GM19395 (cell line): ENCODE measurements at regions not wholly inside any gene's neighbourhood (a gene's known extent, or its start where the extent isn't known, plus 50 kb on each side); places are given as distances from the start of the nearest gene placed in this dataset.
"Not testable (repeated sequence)": the region's sequence is repeated elsewhere in the genome, so short reads cannot be mapped to it uniquely, and the experiment has no call there.

Experiments
- ATAC-seq: cut with Tn5 transposase; IDR thresholded peaks from one replicate; pipeline ENCODE4 v1.9.1; 2021; ENCODE audit warnings: mild to moderate bottlenecking, moderate library complexity; ENCODE audit not compliant: unreplicated experiment

DNA sequence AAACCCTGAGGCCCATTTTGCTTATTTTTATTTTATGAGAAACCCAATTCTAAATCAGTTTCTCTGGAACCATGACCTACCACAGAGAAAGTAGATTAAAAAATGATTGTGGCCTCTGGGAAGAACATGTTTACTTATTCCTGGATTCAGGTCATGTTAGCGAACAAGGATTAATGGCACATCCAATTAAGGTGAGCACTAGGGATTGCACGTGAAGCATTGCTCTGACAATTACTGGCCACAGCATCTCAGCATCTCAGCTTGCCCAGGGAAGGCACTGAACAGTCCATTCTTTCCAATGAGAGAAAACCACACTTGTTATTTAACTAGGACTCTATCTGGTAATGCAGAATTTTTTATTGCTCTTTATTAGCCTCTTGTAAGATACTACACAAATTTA is 119.8 kb downstream of the ZNF330 start:
- no peak for ATAC-seq

DNA sequence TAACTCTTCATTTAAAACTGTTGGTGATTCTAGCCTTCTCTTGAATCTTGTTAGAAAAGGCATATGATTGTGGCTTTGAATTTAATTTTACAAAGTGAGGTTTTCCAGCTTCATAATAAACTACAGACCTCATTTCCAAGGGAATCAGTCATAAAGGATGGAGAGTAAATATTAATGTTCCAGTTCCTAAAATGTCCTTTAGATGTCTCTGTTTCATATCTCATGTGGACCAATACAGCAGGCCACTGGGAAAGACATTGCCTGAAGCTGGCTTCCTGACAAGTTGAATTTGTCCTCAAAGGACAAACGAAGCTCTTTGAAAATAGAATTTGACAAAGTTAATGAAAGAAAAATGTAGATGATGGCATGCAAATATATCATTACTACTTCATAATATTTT is 125.4 kb downstream of the ZNF330 start:
- ATAC-seq = no peak

DNA sequence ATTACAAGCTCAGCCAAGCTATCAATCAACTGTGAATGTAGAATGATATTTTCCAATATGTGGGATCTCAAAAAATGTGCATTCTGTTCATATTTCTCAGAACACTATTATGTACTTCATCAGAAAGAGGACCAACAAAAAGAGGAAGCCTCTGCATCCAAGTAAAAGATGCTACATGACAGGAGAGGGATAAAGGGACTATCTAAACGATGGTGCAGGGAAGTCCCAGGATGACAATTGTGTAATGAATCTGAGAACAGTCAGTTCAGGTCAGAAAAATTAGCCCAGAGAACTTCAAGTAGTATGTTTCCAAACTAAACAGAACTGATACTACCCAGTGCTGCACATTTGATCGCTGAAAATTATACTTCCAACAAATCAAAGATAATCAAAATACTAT is 127.0 kb downstream of the ZNF330 start:
- ATAC-seq = no peak

GRCh38 chr4:141348125-141348524 is 127.4 kb downstream of the ZNF330 start:
- peak; percentile 56 for ATAC-seq

GRCh38 chr4:141348573-141348972 is 127.9 kb downstream of the ZNF330 start:
- ATAC-seq = peak; percentile 39

DNA sequence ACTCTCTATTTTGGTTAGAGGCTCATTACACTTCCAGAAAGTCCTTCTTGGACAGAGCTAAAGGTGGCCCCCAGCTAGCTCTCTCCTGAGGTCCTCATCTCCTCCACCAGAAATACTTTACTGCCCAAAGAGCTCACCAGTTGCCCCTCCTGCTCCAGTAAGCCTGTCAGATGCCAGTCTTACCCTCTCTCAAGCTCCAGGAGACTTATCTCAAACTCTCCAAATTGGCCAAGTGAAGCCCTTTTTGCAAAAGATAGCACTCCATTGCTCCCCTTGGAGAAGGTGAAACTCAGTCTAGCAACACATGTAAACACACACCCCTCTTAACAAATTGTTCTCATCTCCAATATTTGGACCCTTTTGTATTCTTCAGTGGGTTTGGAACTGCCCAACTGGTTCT is 128.5 kb downstream of the ZNF330 start:
- ATAC-seq = no peak

DNA sequence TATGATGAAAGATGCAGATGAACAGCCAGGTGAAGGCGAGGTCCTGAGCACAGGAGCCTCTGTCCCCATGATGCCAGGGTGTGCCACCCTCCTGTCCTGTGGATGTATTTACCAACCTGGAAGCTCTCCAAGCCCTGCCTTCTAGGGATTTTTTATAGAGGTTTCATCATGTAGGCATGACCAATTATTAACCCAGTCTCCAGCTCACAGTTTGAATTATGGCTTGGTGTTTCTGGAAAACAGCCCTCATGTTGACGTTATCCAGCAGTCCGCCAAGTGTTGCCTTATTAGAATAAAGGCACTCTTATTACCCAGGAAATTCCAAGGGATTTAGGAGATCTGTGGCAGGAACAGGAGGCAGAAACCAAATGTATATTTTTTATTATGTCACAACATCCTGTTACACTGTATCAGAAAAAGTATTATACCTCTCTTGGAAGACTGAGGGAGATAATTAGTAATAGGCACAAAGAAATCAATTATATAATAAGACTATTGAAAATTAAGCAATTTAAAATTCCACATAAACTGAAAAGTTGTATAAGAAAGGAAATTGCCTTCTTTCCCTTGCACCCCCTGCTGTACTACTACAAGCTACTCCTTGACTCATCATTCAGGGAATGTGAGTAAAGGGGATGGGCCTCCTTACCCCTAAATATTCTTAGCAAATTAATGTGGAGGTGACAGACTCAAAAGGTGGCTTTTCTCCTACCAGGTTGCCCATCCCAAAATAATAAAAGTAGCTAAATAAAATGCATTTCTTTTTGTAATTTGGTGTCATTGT is 129.6 kb downstream of the ZNF330 start:
- ATAC-seq = no peak

- no peak for ATAC-seq
These were observed 131.6 kb downstream of the ZNF330 start for GRCh38 chr4:141352331-141352730.

DNA sequence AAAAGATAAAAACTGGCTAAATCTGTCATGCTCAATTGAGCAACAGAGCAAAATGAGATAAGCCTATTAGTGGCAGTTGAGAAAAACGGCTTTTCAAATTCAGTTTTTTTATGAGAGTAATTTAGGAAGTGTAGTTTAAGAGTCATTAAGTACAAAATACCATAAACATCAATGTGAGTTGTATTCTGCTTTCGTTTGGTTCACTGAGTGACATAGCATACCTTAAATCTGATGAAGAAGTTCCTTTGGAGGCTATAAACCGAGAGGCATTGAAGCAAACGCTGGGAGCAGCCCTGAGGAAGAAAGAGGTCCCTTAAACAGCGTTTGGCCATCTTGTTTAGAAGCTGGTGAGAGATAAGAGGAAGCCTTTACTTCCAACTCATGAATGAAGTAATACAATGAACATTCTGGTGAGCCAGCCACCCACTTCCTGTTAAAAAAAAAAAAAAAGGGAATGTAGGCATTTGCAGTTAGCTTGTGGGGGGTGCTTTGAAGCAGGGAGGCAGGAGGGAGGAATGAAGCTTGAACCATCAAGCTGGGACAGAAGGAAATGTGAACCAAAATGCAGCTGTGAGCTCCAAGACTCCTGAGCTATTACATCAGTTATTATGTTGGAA is 132.3 kb downstream of the ZNF330 start:
- ATAC-seq = no peak

DNA sequence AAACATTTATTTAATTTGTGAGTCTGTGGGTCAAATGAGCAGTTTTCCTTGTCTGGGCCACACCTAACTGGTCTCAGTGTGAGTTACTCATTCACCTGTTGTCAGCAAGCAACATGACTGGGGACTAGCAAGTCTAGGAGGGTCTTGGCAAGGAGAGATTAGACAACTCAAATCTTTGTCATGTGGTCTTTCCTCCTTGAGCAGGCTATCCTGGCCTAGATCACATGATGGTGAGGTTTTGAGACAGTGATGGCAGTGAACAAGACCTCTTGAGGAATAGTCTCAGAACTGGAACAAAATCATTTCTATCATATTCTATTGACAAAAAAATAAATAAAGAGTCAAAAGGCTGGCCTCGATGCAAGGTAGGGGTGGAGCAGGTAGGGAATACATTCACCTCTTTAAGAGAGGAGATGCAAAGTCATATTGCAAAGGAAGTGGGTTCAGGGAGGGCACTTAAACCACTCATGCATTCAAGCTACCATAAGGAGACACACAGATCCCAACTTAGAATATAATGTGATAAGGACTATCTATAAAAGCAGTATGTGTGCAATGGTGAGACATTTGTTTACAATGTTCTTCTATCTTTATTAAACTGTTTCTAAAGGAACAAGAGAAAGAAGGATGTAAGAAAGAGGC is 135.7 kb downstream of the ZNF330 start:
- ATAC-seq = no peak

DNA sequence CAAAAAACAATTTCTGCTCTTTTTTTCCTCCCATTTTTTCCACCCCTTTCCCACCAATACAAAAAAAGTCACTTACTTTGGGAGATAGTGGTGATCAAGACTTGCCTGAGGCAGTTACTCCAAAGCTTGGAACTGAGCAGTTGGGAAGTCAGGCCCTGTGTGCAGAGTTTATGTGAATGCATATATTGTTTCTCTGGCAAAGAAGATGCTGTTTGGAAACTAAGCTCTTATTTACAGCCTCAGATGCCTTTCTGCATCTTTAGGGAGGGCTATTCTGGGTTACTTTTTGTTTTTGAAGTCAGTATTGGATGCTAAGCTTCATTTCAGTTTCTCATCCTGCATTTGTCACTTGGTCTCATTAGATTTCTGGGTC is 136.3 kb downstream of the ZNF330 start:
- no peak for ATAC-seq

GRCh38 chr4:141368241-141368640 is 147.5 kb downstream of the ZNF330 start:
- ATAC-seq = not testable (repeated sequence)

- no peak for ATAC-seq
These were observed 150.5 kb downstream of the ZNF330 start for GRCh38 chr4:141371206-141371605.

DNA sequence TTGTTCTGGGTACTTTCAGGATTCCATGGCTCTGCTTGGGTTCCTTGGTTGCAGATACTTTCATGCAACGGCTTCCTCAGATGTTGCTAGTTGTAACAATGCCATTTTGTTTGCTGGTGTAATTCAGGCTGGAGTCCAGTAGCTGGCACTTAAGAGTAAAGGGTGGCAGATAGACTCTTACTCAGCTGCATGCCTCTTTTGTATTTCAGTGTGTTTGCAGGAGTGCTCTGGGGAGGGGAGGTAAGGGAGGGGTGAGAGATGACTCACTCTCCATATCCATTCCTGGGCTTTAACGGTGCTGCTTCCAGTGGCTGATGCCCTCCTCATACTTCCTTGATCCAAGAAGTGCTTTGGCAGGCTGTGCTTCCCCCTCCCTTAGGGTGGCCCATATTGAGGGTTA is 155.2 kb downstream of the ZNF330 start:
- ATAC-seq = no peak

DNA sequence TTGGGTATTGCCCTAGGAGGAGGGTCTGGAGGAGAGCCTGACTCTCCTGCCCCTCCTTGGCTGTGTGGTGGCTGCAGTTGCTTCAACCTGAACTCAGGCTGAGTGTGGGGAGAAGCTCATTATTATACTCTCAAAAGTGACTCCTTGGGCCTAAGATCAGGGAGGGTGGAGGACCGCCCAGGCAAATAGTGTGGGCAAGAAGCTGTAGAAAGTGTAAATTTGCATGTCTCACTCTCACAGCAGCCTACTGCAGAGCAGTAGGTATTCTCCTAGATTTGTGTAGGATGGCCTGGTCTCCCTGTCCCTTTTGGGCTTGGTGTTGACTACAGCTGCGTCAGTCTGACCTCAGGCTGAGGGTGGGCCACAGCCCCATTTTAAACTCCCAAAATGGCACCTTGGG is 156.1 kb downstream of the ZNF330 start:
- ATAC-seq = peak; percentile 83

GRCh38 chr4:141387299-141387698 is 166.6 kb downstream of the ZNF330 start:
- no peak for ATAC-seq

GRCh38 chr4:141388481-141388880 is 167.8 kb downstream of the ZNF330 start:
- no peak for ATAC-seq

DNA sequence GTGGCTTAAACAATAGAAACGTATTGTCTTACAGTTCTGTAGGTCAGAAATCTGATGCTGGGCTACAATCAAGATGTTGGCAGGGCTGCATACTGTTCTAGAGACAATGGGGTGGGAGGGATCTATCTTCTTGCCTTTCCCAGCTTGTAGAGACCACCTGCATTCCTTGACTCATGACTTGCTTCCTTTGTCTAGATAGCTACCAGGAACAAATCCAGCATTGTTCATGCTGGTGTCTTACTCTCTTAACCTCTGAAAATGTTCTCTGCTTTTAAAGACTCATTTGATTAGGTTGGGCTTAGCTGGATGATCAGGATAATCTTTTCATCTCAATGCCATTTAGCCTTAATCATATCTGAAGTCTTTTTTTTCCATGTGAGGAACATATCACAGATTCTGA is 169.0 kb downstream of the ZNF330 start:
- no peak for ATAC-seq

GRCh38 chr4:141390571-141390970 is 169.9 kb downstream of the ZNF330 start:
- no peak for ATAC-seq

DNA sequence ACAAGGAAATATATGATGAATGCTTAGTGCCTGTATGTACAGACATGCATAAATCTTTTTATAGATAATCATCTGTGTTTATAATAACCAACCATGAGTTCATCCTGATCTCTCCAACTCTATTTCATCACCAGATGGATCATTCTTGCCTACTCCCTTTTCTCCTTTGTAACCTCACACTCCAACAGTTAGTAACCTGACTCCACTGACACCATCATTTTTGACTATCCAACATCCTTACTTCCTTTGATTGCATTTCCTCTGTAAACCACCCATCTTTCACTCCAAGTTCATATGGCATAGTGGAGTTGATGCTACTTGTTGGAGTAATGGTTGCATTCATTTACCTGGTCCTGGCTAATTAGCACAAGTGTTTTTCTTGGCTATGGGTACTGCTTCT is 170.6 kb downstream of the ZNF330 start:
- no peak for ATAC-seq

- ATAC-seq = no peak
These were observed 171.1 kb downstream of the ZNF330 start for GRCh38 chr4:141391771-141392170.

DNA sequence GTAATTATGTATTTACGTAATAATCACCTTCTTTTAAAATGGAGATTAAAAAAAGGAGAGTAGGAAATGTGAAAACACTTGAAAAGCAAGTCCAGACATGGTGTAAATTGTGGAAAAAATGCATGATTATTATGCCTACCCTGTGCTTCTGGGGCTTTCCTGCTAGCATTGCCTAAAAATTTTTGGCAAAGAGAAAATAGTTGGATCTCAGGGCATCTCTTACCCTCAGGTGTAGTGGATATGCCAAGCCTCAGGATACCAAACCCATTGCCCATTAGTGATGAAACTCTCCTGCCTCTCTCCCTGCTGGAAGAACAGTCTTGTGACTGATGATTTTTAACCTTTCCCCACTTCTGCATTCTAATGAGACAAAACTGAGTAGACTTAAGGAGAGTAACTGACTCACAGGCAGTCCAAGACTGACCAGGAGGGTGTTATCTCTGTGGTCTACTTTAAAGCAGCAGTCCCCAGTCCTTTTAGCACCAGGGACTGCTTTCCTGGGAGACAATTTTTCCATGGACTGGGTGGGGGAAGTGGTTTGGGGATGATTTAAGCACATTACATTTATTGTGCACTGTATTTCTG is 174.6 kb downstream of the ZNF330 start:
- no peak for ATAC-seq
